ENCODE measurements at regions not wholly inside any gene's neighbourhood (a gene's known extent, or its start where the extent isn't known, plus 50 kb on each side); places are given as distances from the start of the nearest gene placed in this dataset.
"Not testable (repeated sequence)": the region's sequence is repeated elsewhere in the genome, so short reads cannot be mapped to it uniquely, and the experiment has no call there.

GRCh38 chr13:71213252-71213821 is 653.7 kb downstream of the DACH1 start:
- no peak for DNase-seq

GRCh38 chr13:71210861-71211260 is 656.1 kb downstream of the DACH1 start:
- no peak for DNase-seq

GRCh38 chr13:71209217-71209616 is 657.8 kb downstream of the DACH1 start:
- DNase-seq = no peak

- not testable (repeated sequence) for DNase-seq
Observed at GRCh38 chr13:71184583-71184982, 682.4 kb downstream of the DACH1 start.

GRCh38 chr13:71183352-71183751 is 683.7 kb downstream of the DACH1 start:
- DNase-seq = not testable (repeated sequence)

GRCh38 chr13:71171740-71172139 is 695.3 kb downstream of the DACH1 start:
- no peak for DNase-seq

- DNase-seq = no peak
Observed at GRCh38 chr13:71169180-71169579, 697.8 kb downstream of the DACH1 start.

GRCh38 chr13:71156550-71156949 is 710.5 kb downstream of the DACH1 start:
- no peak for DNase-seq

- DNase-seq = no peak
Observed at GRCh38 chr13:71149498-71150363, 717.3 kb downstream of the DACH1 start.

- DNase-seq = no peak
Observed at GRCh38 chr13:71149046-71149445, 718.0 kb downstream of the DACH1 start.

GRCh38 chr13:71148396-71148795 is 718.6 kb downstream of the DACH1 start:
- DNase-seq = no peak

GRCh38 chr13:71144883-71145282 is 722.1 kb downstream of the DACH1 start:
- no peak for DNase-seq

GRCh38 chr13:71137101-71137500 is 729.9 kb downstream of the DACH1 start:
- DNase-seq = no peak

- no peak for DNase-seq
Observed at GRCh38 chr13:71124230-71124629, 742.8 kb downstream of the DACH1 start.

- no peak for DNase-seq
Observed at GRCh38 chr13:71118779-71119364, 748.1 kb downstream of the DACH1 start.

GRCh38 chr13:71117920-71118319 is 749.1 kb downstream of the DACH1 start:
- DNase-seq = no peak

GRCh38 chr13:71115301-71115700 is 751.7 kb downstream of the DACH1 start:
- no peak for DNase-seq

- DNase-seq = no peak
Observed at GRCh38 chr13:71096421-71096820, 770.6 kb downstream of the DACH1 start.

GRCh38 chr13:71090990-71091389 is 776.0 kb downstream of the DACH1 start:
- DNase-seq = no peak

GRCh38 chr13:71089056-71089455 is 777.9 kb downstream of the DACH1 start:
- DNase-seq = no peak

GRCh38 chr13:71087432-71087831 is 779.6 kb downstream of the DACH1 start:
- no peak for DNase-seq

- no peak for DNase-seq
Observed at GRCh38 chr13:71087006-71087405, 780.0 kb downstream of the DACH1 start.

GRCh38 chr13:71082631-71083030 is 784.4 kb downstream of the DACH1 start:
- no peak for DNase-seq

- DNase-seq = no peak
Observed at GRCh38 chr13:71079638-71080037, 787.4 kb downstream of the DACH1 start.

Data from NCI-H1436 (cell line).